ENCODE measurements at regions not wholly inside any gene's neighbourhood (a gene's known extent, or its start where the extent isn't known, plus 50 kb on each side); places are given as distances from the start of the nearest gene placed in this dataset.

DNA sequence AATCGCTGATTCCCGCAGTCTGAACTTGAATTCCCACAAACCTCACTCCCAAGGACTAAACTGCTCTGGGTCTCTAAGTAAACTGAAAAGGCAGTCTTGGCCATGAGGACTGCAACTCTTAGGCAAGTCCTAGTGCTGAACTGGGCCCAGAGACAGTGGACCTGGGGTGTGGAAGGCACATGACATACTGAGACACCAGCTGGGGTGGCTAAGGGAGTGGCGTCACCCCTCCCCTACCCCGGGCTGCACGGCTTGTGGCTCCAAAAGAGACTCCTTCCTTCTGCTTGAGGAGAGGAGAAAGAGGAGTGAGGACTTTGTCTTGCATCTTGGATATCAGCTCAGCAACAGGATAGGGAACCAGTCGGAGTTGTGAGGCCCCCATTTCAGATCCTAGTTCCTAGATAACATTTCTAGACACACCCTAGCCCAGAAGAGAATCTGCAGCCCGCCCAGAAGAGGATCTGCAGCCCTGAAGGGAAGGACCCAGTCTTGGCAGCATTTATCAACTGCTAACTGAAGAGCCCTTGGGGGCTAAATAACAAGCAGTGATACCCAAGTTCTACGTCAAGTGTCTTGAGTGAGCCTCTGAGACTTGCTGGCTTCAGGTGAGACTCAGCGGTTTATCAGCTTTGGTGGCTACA, 110.7 kb upstream of the C3orf80 start:
- TF ChIP-seq, protein P1, sequence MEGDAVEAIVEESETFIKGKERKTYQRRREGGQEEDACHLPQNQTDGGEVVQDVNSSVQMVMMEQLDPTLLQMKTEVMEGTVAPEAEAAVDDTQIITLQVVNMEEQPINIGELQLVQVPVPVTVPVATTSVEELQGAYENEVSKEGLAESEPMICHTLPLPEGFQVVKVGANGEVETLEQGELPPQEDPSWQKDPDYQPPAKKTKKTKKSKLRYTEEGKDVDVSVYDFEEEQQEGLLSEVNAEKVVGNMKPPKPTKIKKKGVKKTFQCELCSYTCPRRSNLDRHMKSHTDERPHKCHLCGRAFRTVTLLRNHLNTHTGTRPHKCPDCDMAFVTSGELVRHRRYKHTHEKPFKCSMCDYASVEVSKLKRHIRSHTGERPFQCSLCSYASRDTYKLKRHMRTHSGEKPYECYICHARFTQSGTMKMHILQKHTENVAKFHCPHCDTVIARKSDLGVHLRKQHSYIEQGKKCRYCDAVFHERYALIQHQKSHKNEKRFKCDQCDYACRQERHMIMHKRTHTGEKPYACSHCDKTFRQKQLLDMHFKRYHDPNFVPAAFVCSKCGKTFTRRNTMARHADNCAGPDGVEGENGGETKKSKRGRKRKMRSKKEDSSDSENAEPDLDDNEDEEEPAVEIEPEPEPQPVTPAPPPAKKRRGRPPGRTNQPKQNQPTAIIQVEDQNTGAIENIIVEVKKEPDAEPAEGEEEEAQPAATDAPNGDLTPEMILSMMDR (IDR thresholded peaks at IDR 0.05; ENCODE audit: low read depth, low read length): no peak
- TF ChIP-seq, protein P2, sequence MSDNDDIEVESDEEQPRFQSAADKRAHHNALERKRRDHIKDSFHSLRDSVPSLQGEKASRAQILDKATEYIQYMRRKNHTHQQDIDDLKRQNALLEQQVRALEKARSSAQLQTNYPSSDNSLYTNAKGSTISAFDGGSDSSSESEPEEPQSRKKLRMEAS (IDR thresholded peaks at IDR 0.05; ENCODE audit: low read depth, low read length): no peak
- TF ChIP-seq POLR2A (IDR thresholded peaks at IDR 0.05; ENCODE audit: extremely low read depth, insufficient read length): no peak
- no peak for TF ChIP-seq MYC (IDR thresholded peaks at IDR 0.05; ENCODE audit: low read depth, low read length)
